HepG2 (cell line): ENCODE measurements at regions not wholly inside any gene's neighbourhood (a gene's known extent, or its start where the extent isn't known, plus 50 kb on each side); places are given as distances from the start of the nearest gene placed in this dataset.

Experiments
- ATAC-seq: fragments of 200-7000 bp; cut with Tn5 transposase; 3 replicates; pipeline ENCODE4 v1.9.1; 2020; ENCODE audit warnings: mild to moderate bottlenecking, moderate library complexity
- BruUV-seq: library from RNA; stranded (reverse); fragments of 400-500 nt; replicated peaks from 2 replicates; lab custom pipeline; 2021; lab: Mats Ljungman, UMichigan
- CTCF ChIA-PET: fragments of 300-600 bp; formaldehyde crosslinking; extraction: SDS; loops from one replicate; lab custom pipeline; 2021; ENCODE audit warnings: low total read pairs, inconsistent platforms, low intra/inter-chr PET ratio; lab: Yijun Ruan, JAX
- POLR2A ChIA-PET: fragments of 350-600 bp; sonication (Branson Sonifier 250); formaldehyde crosslinking; loops from one replicate; lab custom pipeline; 2020; ENCODE audit warnings: antibody characterized with exemption, inconsistent platforms; lab: Yijun Ruan, JAX
- DNase-seq: peaks from one replicate; pipeline ENCODE4 v3.0.0-alpha.2; 2015; ENCODE audit warnings: low spot score
- FAIRE-seq: peaks from 3 replicates; lab custom pipeline; 2011; peaks lifted over from hg19 to GRCh38; lab: Jason Lieb, UNC
- H2AFZ ChIP-seq: one replicate; pipeline ENCODE4 v1.6.1; 2011; ENCODE audit warnings: low read length, inconsistent platforms
- H3K27ac ChIP-seq: fragments of 300-600 bp; 3 replicates; pipeline ENCODE4 v1.8.0; 2011; ENCODE audit warnings: mixed run types, mild to moderate bottlenecking, mixed read lengths, low read length, inconsistent platforms; ENCODE audit not compliant: insufficient read depth; ENCODE audit errors: extremely low read length
- H3K27me3 ChIP-seq, 2 experiments: fragments of 200-600 bp in 1 of 2; 2 replicates in 1 of 2; 3 replicates in 1 of 2; pipeline versions ENCODE4 v1.6.0 to v1.8.0; 2011; ENCODE audit warnings: low read length in 2 of 2, mild to moderate bottlenecking in 2 of 2, moderate library complexity in 2 of 2, inconsistent platforms in 1 of 2; ENCODE audit not compliant: insufficient read depth in 2 of 2, control insufficient read depth in 1 of 2
- H3K36me3 ChIP-seq, 2 experiments: fragments of 200-600 bp in 1 of 2; replicated peaks in 1 of 2; 2 replicates in 1 of 2; 3 replicates in 1 of 2; pipeline versions ENCODE4 v1.5.1 to v1.8.0; 2011; ENCODE audit warnings: low read length in 2 of 2, inconsistent platforms in 1 of 2; ENCODE audit not compliant: insufficient read depth in 2 of 2, control insufficient read depth in 1 of 2
- H3K4me1 ChIP-seq: 2 replicates; pipeline ENCODE4 v1.5.1; 2012; ENCODE audit warnings: low read length, inconsistent platforms; ENCODE audit not compliant: insufficient read depth
- H3K4me2 ChIP-seq: 2 replicates; pipeline ENCODE4 v1.6.0; 2011; ENCODE audit warnings: low read depth, low read length, inconsistent platforms
- H3K4me3 ChIP-seq, 3 experiments: fragments of 200-600 bp in 1 of 3; sonication (generic), shearing (Covaris generic) in 1 of 3; replicated peaks in 1 of 3; 2 replicates each; pipeline ENCODE4 v1.5.1; 2011 to 2016; ENCODE audit warnings: low read length in 3 of 3, inconsistent platforms in 2 of 3, low read depth in 2 of 3, mild to moderate bottlenecking in 2 of 3, control low read depth in 1 of 3, mixed read lengths in 1 of 3; ENCODE audit not compliant: insufficient read depth in 1 of 3
- H3K79me2 ChIP-seq: one replicate; pipeline ENCODE4 v1.6.1; 2011; ENCODE audit warnings: low read length, inconsistent platforms; ENCODE audit not compliant: insufficient read depth
- H3K9ac ChIP-seq: 2 replicates; pipeline ENCODE4 v1.6.0; 2011; ENCODE audit warnings: mild to moderate bottlenecking, low read depth, low read length, inconsistent platforms; ENCODE audit not compliant: insufficient read depth
- H3K9me3 ChIP-seq: 2 replicates; pipeline ENCODE4 v1.5.1; 2012; ENCODE audit warnings: mild to moderate bottlenecking, low read length
- H4K20me1 ChIP-seq: 2 replicates; pipeline ENCODE4 v1.6.0; 2011; ENCODE audit warnings: inconsistent platforms, mild to moderate bottlenecking, low read length, moderate library complexity; ENCODE audit not compliant: insufficient read depth
- ATF1 ChIP-seq: IDR thresholded peaks from 2 replicates; pipeline ENCODE4 v1.6.1; 2016; ENCODE audit warnings: mild to moderate bottlenecking, control low read depth
- CEBPZ ChIP-seq: IDR thresholded peaks from 2 replicates; pipeline ENCODE4 v1.6.1; 2012; ENCODE audit warnings: low read length, improper control_type of control experiment
- DNMT3B ChIP-seq: conservative IDR thresholded peaks from 2 replicates; pipeline ENCODE4 v1.6.1; 2016; ENCODE audit warnings: missing biosample characterization, control low read depth
- EEA1 ChIP-seq: sonication (generic); formaldehyde crosslinking; IDR thresholded peaks from 2 replicates; pipeline ENCODE4 v1.5.1; 2020; ENCODE audit warnings: mild to moderate bottlenecking, missing genetic modification reagents, borderline replicate concordance
- HDAC2 ChIP-seq: sonication (generic); formaldehyde crosslinking; IDR thresholded peaks from 2 replicates; pipeline ENCODE4 v1.4.0; 2020; ENCODE audit warnings: missing genetic modification reagents
- HMG20B ChIP-seq: conservative IDR thresholded peaks from 2 replicates; pipeline ENCODE4 v1.6.1; 2016; ENCODE audit warnings: missing genetic modification reagents, missing compliant biosample characterization
- MTA1 ChIP-seq: sonication (generic); formaldehyde crosslinking; IDR thresholded peaks from 2 replicates; pipeline ENCODE4 v1.4.0; 2020; ENCODE audit warnings: missing genetic modification reagents, mild to moderate bottlenecking, borderline replicate concordance
- NONO ChIP-seq, 2 experiments: fragments of 450-650 bp in 1 of 2; sonication (generic) in 1 of 2; formaldehyde crosslinking in 1 of 2; IDR thresholded peaks in 1 of 2; conservative IDR thresholded peaks in 1 of 2; 2 replicates each; pipeline versions ENCODE4 v1.6.1 to v1.8.0; 2017 to 2022; ENCODE audit warnings: mild to moderate bottlenecking in 1 of 2, missing genetic modification reagents in 1 of 2, moderate library complexity in 1 of 2
- NR1H2 ChIP-seq: sonication (generic); formaldehyde crosslinking; IDR thresholded peaks from 2 replicates; pipeline ENCODE4 v1.8.1; 2022; ENCODE audit warnings: low read depth, missing genetic modification reagents, borderline replicate concordance
- ZNF264 ChIP-seq: sonication (generic); formaldehyde crosslinking; IDR thresholded peaks from 2 replicates; pipeline ENCODE4 v1.4.0; 2020; ENCODE audit warnings: missing genetic modification reagents
- WGBS: methylation state at CpG from one replicate; pipeline ENCODE4 v1.1.6; 2017; ENCODE audit warnings: low lambda C conversion rate; 5-methylcytosine and 5-hydroxymethylcytosine counted together
- in situ Hi-C: cut with HindIII; loops from 2 replicates; pipeline ENCODE4 v1.10.0; 2017; ENCODE audit warnings: low pct_unique_long_range_greater_than_20kb; ENCODE audit not compliant: extremely low pct_ligation_motif_present
- intact Hi-C: fragments of 100-400 bp; cut with micrococcal nuclease; formaldehyde crosslinking; loops from one replicate; pipeline ENCODE4 v1.10.0; 2022; ENCODE audit not compliant: unreplicated experiment
- TF ChIP-seq, protein P1 (sequence below): sonication (generic); formaldehyde crosslinking; IDR thresholded peaks from 2 replicates; pipeline ENCODE4 v1.5.1; 2020; ENCODE audit warnings: mild to moderate bottlenecking, missing genetic modification reagents
- TF ChIP-seq, protein P2 (sequence below), 2 experiments: sonication (generic) in 1 of 2; formaldehyde crosslinking in 1 of 2; IDR thresholded peaks; 2 replicates each; pipeline versions ENCODE4 v1.4.0 to v1.6.1; 2016 to 2020; ENCODE audit warnings: borderline replicate concordance in 1 of 2, low read depth in 1 of 2, mild to moderate bottlenecking in 1 of 2, missing genetic modification reagents in 1 of 2
- TF ChIP-seq, protein P3 (sequence below): sonication (generic); formaldehyde crosslinking; IDR thresholded peaks from 2 replicates; pipeline ENCODE4 v1.4.0; 2020; ENCODE audit warnings: low read depth, mild to moderate bottlenecking, missing genetic modification reagents

- DNase-seq = no peak
- H3K4me1 ChIP-seq = no peaks in the 10 kb centered on the region
- H3K9me3 ChIP-seq = no peaks in the 10 kb centered on the region
- H3K36me3 ChIP-seq = no peaks in the 10 kb centered on the region
- no peak overlapping the region for H3K4me3 ChIP-seq
- in situ Hi-C loops = no loop called here
- no peak overlapping the region for H3K4me2 ChIP-seq
- no peak overlapping the region for H3K9ac ChIP-seq
- ATAC-seq = no peak
- H3K27ac ChIP-seq = no peak overlapping the region
- H4K20me1 ChIP-seq = no peaks in the 10 kb centered on the region
- TF ChIP-seq, protein P1, sequence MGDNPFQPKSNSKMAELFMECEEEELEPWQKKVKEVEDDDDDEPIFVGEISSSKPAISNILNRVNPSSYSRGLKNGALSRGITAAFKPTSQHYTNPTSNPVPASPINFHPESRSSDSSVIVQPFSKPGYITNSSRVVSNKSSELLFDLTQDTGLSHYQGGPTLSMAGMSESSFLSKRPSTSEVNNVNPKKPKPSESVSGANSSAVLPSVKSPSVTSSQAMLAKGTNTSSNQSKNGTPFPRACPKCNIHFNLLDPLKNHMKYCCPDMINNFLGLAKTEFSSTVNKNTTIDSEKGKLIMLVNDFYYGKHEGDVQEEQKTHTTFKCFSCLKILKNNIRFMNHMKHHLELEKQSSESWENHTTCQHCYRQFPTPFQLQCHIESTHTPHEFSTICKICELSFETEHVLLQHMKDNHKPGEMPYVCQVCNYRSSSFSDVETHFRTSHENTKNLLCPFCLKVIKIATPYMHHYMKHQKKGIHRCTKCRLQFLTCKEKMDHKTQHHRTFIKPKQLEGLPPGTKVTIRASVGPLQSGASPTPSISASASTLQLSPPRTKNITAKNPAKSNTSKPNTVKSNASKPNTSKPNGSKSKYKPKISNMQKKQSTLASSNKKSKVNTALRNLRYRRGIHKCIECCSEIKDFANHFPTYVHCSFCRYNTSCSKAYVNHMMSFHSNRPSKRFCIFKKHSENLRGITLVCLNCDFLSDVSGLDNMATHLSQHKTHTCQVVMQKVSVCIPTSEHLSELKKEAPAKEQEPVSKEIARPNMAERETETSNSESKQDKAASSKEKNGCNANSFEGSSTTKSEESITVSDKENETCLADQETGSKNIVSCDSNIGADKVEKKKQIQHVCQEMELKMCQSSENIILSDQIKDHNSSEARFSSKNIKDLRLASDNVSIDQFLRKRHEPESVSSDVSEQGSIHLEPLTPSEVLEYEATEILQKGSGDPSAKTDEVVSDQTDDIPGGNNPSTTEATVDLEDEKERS (CRISPR knock-in tag) = no peak
- TF ChIP-seq NR1H2 (CRISPR knock-in tag) (no peak), NONO (IDR thresholded peaks at IDR 0.05) (no peak), NONO (CRISPR knock-in tag; conservative IDR thresholded peaks at IDR 0.05) (no peak), HDAC2 (no peak), ATF1 (CRISPR knock-in tag) (no peak), MTA1 (CRISPR knock-in tag) (no peak), EEA1 (no peak), CEBPZ (no peak), DNMT3B (CRISPR knock-in tag) (no peak), HMG20B (CRISPR knock-in tag) (no peak), ZNF264 (CRISPR knock-in tag) (no peak)
- TF ChIP-seq, protein P2, sequence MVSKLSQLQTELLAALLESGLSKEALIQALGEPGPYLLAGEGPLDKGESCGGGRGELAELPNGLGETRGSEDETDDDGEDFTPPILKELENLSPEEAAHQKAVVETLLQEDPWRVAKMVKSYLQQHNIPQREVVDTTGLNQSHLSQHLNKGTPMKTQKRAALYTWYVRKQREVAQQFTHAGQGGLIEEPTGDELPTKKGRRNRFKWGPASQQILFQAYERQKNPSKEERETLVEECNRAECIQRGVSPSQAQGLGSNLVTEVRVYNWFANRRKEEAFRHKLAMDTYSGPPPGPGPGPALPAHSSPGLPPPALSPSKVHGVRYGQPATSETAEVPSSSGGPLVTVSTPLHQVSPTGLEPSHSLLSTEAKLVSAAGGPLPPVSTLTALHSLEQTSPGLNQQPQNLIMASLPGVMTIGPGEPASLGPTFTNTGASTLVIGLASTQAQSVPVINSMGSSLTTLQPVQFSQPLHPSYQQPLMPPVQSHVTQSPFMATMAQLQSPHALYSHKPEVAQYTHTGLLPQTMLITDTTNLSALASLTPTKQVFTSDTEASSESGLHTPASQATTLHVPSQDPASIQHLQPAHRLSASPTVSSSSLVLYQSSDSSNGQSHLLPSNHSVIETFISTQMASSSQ (IDR thresholded peaks at IDR 0.05; ENCODE audit: low read depth) = no peak
- TF ChIP-seq, protein P2 (CRISPR knock-in tag; IDR thresholded peaks at IDR 0.05; ENCODE audit: borderline replicate concordance) = no peak
- TF ChIP-seq, protein P3, sequence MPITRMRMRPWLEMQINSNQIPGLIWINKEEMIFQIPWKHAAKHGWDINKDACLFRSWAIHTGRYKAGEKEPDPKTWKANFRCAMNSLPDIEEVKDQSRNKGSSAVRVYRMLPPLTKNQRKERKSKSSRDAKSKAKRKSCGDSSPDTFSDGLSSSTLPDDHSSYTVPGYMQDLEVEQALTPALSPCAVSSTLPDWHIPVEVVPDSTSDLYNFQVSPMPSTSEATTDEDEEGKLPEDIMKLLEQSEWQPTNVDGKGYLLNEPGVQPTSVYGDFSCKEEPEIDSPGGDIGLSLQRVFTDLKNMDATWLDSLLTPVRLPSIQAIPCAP (CRISPR knock-in tag) = no peak
- TF ChIP-seq, all 625 proteins: peak for 0
- H3K27me3 ChIP-seq = no peaks in the 10 kb centered on the region
- FAIRE-seq = no peak
- POLR2A ChIA-PET = no interaction called here
- CTCF ChIA-PET = no interaction called here
- intact Hi-C loops = no loop called here
- BruUV-seq = no TSS peak
- WGBS = 45% methylated on average over 3 of the region's 3 CpGs
- no peak overlapping the region for H2AFZ ChIP-seq
- H3K79me2 ChIP-seq = no peaks in the 10 kb centered on the region
Measured at GRCh38 chr2:37443082-37443481, 98.7 kb downstream of the QPCT start.
